ENCODE measurements at regions not wholly inside any gene's neighbourhood (a gene's known extent, or its start where the extent isn't known, plus 50 kb on each side); places are given as distances from the start of the nearest gene placed in this dataset.
"Not testable (repeated sequence)": the region's sequence is repeated elsewhere in the genome, so short reads cannot be mapped to it uniquely, and the experiment has no call there.

- no peak for DNase-seq
Measured at GRCh38 chr3:53401154-53401553, 53.8 kb upstream of the DCP1A start.

DNA sequence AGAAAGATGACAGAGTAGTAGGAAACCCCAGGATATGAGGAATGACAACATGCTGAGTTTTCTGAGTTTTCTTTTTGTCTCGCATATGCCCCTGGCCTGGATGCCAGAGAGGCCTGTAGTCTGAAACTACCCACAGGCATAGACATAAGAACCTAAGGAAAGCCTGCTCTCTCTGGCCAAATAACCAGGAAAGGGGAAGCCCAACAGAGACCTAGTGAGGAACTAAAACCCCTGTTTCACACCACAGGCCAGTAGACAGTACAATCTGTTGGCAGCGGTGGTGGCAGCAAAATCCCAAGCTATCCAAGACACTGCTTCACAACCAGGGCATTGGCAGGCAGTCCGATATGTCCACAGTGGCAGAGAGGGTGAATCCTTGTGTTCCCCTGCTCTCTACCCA, 55.0 kb upstream of the DCP1A start:
- no peak for DNase-seq

DNA sequence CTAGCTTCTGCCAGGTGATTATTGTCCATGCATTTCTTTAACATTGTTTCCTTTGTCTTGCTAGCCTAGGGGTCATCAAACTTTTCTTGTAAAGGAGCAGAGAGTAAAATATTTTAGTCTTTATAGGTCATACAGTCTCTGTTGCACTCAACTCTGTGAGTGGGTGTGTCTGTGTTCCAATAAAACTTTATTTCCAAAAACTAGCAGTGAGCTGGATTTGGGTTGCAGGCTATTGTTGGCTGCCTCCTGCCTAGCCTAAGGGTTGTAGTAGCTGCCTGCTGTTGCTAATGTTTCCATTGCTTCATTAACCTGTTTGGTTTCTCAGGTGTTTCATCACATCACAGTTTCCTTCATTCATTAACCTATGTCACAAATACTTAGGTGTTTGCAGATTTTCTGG, 64.0 kb upstream of the DCP1A start:
- DNase-seq: no peak

- no peak for DNase-seq
Measured at GRCh38 chr3:53412953-53413352, 65.6 kb upstream of the DCP1A start.

DNA sequence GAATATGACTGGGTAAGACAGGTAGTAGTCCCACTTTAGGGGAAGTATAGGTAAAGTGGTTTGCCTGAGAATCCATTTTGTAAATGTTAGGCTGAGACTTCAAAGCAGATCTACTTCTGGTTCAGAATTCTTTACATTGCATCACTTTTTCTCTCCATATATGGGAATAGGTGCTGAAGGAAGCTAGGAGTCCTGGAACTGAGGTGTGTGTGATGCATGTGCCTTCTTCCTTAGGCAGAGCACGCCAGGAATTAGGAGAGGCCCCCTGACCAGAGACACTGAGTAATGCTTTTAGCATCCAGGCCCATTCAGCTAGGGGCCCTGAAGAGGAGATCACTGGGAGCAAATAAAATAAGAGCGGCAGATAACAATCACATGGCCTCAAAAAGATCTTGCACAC, 69.2 kb upstream of the DCP1A start:
- no peak for DNase-seq

DNA sequence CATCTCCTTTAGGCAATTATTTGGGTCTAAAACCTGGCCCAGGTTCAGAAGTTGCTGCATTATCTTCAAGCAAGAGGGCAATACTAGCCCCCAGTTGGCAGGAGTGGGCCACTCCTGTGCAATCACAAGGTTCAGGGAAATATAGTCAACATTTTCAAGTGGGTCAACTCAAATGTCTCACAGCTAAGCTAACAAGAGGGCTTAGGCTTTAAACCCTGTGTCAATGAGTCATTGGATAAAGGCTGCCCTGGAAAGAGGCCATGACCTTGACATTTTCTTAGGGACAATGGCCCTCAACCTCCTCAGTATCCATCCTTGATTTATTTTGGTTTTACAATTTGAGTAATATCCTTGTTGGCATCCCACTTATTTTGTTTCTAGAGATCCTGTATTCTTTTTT, 73.5 kb upstream of the DCP1A start:
- DNase-seq: no peak

DNA sequence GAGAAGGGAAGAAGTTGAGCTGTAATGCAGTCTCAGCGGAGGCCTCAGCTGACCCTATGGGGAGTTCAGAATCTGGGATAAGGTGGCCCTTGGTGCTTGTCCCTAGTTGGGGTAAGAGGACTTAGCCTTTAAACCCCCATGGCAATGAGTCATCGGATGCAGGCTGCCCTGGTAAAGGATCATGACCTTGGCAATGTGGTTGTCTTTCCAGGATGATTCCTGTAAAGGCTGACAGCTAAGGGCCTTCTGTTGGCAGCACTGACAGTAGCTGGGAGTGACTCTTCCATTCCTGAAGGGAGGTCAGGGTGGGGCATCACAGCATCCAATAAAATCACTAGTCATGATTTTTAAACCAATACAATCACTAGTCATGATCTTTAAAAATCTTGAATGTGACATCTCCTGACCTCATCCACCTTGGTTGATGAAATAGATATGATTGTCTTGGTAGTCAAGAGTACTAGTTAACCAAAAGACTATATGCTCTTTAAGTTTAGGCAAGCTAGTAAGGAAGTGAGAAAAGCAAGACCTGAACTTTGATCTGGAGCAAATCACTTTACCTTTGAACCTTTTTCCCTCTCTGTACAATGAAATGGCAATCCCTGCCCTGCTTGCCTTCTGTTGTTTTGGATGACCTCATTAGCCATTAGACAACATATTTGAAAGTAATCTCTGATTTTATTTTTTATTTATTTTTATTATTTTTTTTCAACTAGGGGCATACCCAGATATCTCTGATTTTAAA, 71.3 kb upstream of the CACNA1D start:
- no peak for DNase-seq

DNA sequence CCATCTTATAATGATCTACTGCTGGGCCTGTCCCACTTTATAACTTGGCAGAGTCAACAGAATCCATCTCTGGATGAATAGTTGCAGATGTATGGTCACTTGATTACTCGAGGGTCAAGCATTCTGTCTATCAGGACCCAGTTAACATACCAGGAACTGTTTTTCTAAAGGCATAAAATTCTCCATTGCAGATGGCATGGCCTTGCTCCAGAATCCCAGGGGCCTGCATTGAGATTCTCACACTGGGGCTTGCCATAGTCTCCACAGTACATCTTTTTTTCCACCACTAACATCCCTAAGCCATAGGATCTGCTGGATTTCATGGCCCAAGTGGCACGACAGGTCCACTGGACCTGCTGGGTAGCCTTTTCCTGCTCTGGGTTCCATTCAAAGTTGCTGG, 68.5 kb upstream of the CACNA1D start:
- DNase-seq: no peak

DNA sequence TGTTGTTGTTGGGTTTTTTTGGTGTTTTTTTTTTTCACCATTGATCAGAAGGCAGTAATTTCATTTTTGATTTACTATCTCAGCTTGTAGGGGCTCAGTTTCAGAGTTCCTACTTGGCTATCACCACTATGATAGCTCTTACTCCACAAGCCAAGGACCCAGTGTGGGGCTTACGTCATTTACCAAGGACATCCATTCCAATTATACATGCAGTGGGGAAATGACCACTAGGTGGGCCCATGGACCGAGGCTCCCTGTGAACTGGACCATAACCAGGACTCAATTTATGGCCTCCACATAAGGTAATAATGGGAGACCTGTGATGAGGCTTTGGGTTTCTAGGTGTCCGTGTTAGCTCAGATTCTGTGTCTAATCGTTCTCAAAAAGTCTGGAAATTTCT, 67.5 kb upstream of the CACNA1D start:
- no peak for DNase-seq

DNA sequence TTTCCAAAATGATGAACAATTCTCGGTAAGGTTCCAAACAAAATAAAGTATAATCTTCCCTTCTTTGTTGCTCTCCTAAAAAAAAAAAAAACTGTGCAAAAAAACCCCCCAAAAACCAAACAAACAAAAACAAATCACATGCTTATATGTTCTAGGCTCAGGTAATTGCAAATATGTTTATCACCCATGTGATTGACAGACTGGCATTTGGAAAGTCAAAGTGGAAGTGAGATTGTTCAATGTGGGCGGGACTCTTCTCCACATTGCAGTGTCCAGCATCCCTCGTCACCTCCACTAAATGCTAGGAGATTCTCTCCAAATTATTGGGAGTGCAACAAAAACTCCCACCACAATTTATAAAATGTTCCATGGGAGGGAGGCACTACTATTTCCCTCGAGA, 57.6 kb upstream of the CACNA1D start:
- DNase-seq: peak; percentile 1

DNA sequence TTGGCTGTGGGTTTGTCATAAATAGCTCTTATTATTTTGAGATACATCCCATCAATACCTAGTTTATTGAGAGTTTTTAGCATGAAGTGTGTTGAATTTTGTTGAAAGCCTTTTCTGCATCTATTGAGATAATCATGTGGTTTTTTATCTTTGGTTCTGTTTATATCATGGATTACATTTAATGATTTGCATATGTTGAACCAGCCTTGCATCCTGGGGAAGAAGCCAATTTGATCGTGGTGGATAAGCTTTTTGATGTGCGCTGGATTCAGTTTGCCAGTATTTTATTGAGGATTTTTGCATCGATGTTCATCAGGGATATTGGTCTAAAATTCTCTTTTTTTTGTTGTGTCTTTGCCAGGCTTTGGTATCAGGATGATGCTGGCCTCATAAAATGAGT, 51.5 kb upstream of the CACNA1D start:
- DNase-seq: not testable (repeated sequence)

Measured in inflammatory macrophage treated with lipopolysaccharide for 4 hours (primary cell).